H1 (cell line): ENCODE measurements at regions not wholly inside any gene's neighbourhood (a gene's known extent, or its start where the extent isn't known, plus 50 kb on each side); places are given as distances from the start of the nearest gene placed in this dataset.

ENCODE experiments used
- CTCF ChIA-PET: fragments of 300-600 bp; sonication (Branson Sonifier 250); formaldehyde crosslinking; loops from one replicate; lab custom pipeline; 2021; ENCODE audit not compliant: partially characterized antibody; lab: Charles Lee
- POLR2A ChIA-PET: fragments of 300-600 bp; sonication (Branson Sonifier 250); formaldehyde crosslinking; loops from one replicate; lab custom pipeline; 2021; ENCODE audit warnings: inconsistent platforms; ENCODE audit not compliant: partially characterized antibody; lab: Charles Lee
- DNase-seq, 2 experiments: peaks; one replicate each; pipeline versions ENCODE4 v3.0.0 to v3.0.0-alpha.2; 2010 to 2022; ENCODE audit warnings: low spot score in 2 of 2, low read depth in 1 of 2, mixed read lengths in 1 of 2
- FAIRE-seq: peaks from 2 replicates; lab custom pipeline; 2011; peaks lifted over from hg19 to GRCh38; lab: Jason Lieb, UNC
- H2AFZ ChIP-seq: 2 replicates; pipeline ENCODE4 v1.8.1; 2012; ENCODE audit warnings: low read length, inconsistent platforms
- H2AK5ac ChIP-seq: 2 replicates; pipeline ENCODE4 v1.6.1; 2013; ENCODE audit warnings: low read depth, low read length
- H2BK120ac ChIP-seq: replicated peaks from 2 replicates; pipeline ENCODE3; 2013; ENCODE audit warnings: low read depth, low read length, inconsistent platforms
- H2BK12ac ChIP-seq: 2 replicates; pipeline ENCODE4 v1.6.1; 2013; ENCODE audit warnings: low read depth, low read length
- H2BK15ac ChIP-seq: 2 replicates; pipeline ENCODE4 v1.6.1; 2013; ENCODE audit warnings: low read length
- H2BK20ac ChIP-seq: 2 replicates; pipeline ENCODE4 v1.6.1; 2013; ENCODE audit warnings: low read length
- H2BK5ac ChIP-seq: 2 replicates; pipeline ENCODE4 v1.6.1; 2013; ENCODE audit warnings: low read depth, low read length
- H3K14ac ChIP-seq: 2 replicates; pipeline ENCODE4 v1.6.1; 2013; ENCODE audit warnings: inconsistent platforms; ENCODE audit not compliant: insufficient read length
- H3K18ac ChIP-seq: 2 replicates; pipeline ENCODE4 v1.6.1; 2013; ENCODE audit warnings: low read length; ENCODE audit errors: extremely low read depth
- H3K23ac ChIP-seq: 2 replicates; pipeline ENCODE4 v1.6.1; 2013; ENCODE audit warnings: inconsistent platforms; ENCODE audit not compliant: insufficient read length
- H3K23me2 ChIP-seq: 2 replicates; pipeline ENCODE4 v1.6.1; 2013; ENCODE audit warnings: low read depth, low read length
- H3K27ac ChIP-seq: 2 replicates; pipeline ENCODE4 v1.6.1; 2011; ENCODE audit warnings: low read depth, low read length, inconsistent platforms
- H3K27me3 ChIP-seq, 4 experiments: replicated peaks in 1 of 4; 1 replicate in 1 of 4; 2 replicates in 3 of 4; pipeline versions ENCODE4 v1.6.1 to v1.8.1; 2011 to 2013; ENCODE audit warnings: low read length in 3 of 4, mild to moderate bottlenecking in 3 of 4, inconsistent platforms in 2 of 4, mixed read lengths in 2 of 4, moderate library complexity in 1 of 4; ENCODE audit not compliant: control insufficient read depth in 3 of 4, insufficient read depth in 3 of 4; ENCODE audit errors: extremely low read depth in 1 of 4
- H3K36me3 ChIP-seq, 4 experiments: 2 replicates each; pipeline versions ENCODE4 v1.6.1 to v1.8.1; 2011 to 2013; ENCODE audit warnings: mild to moderate bottlenecking in 4 of 4, low read length in 3 of 4, moderate library complexity in 2 of 4, control low read depth in 1 of 4, inconsistent platforms in 1 of 4; ENCODE audit not compliant: insufficient read depth in 4 of 4, control insufficient read depth in 2 of 4
- H3K4ac ChIP-seq: replicated peaks from 2 replicates; pipeline ENCODE3; 2013; ENCODE audit warnings: low read length, low read depth, mixed read lengths, inconsistent platforms; ENCODE audit not compliant: insufficient read length
- H3K4me1 ChIP-seq, 4 experiments: replicated peaks in 1 of 4; 1 replicate in 1 of 4; 2 replicates in 3 of 4; pipeline versions ENCODE4 v1.6.1 to v1.8.1; 2011 to 2013; ENCODE audit warnings: low read length in 3 of 4, inconsistent platforms in 2 of 4, mixed read lengths in 1 of 4; ENCODE audit not compliant: insufficient read depth in 4 of 4, control insufficient read depth in 3 of 4
- H3K4me2 ChIP-seq, 2 experiments: 2 replicates each; pipeline versions ENCODE4 v1.6.1 to v1.8.1; 2011 to 2013; ENCODE audit warnings: low read depth in 2 of 2, low read length in 2 of 2, control low read depth in 1 of 2, inconsistent platforms in 1 of 2, mild to moderate bottlenecking in 1 of 2; ENCODE audit not compliant: insufficient read depth in 1 of 2
- H3K4me3 ChIP-seq, 4 experiments: fragments of 200-600, 300-600 bp in 1 of 4; sonication (generic), shearing (Covaris generic), sonication (Bioruptor Twin) in 1 of 4; 2 replicates each; pipeline versions ENCODE4 v1.5.1 to v1.8.1; 2011 to 2016; ENCODE audit warnings: low read length in 4 of 4, low read depth in 3 of 4, control low read depth in 2 of 4, inconsistent platforms in 2 of 4, mild to moderate bottlenecking in 2 of 4, mixed read lengths in 1 of 4, moderate library complexity in 1 of 4; ENCODE audit not compliant: insufficient read depth in 2 of 4; ENCODE audit errors: extremely low read depth in 1 of 4
- H3K56ac ChIP-seq: replicated peaks from 2 replicates; pipeline ENCODE3; 2013; ENCODE audit warnings: low read depth, mild to moderate bottlenecking, mixed read lengths, low read length, inconsistent platforms; ENCODE audit not compliant: insufficient read length
- H3K79me1 ChIP-seq: 2 replicates; pipeline ENCODE4 v1.6.1; 2013; ENCODE audit warnings: low read depth, low read length, control low read depth
- H3K79me2 ChIP-seq, 2 experiments: 2 replicates each; pipeline versions ENCODE4 v1.6.1 to v1.8.1; 2012 to 2013; ENCODE audit warnings: low read length in 2 of 2, mild to moderate bottlenecking in 2 of 2, inconsistent platforms in 1 of 2; ENCODE audit not compliant: insufficient read depth in 2 of 2, control insufficient read depth in 1 of 2
- H3K9ac ChIP-seq, 4 experiments: replicated peaks in 1 of 4; 1 replicate in 1 of 4; 2 replicates in 3 of 4; pipeline versions ENCODE4 v1.6.1 to v1.8.1; 2011 to 2013; ENCODE audit warnings: low read depth in 3 of 4, low read length in 3 of 4, control low read depth in 2 of 4, mild to moderate bottlenecking in 2 of 4, moderate library complexity in 2 of 4, inconsistent platforms in 1 of 4; ENCODE audit errors: extremely low read depth in 1 of 4
- H3K9me3 ChIP-seq, 2 experiments: 2 replicates each; pipeline versions ENCODE4 v1.6.1 to v1.8.1; 2012 to 2013; ENCODE audit warnings: mild to moderate bottlenecking in 2 of 2, moderate library complexity in 2 of 2, control low read depth in 1 of 2, inconsistent platforms in 1 of 2, low read depth in 1 of 2, low read length in 1 of 2, mixed read lengths in 1 of 2; ENCODE audit not compliant: insufficient read depth in 2 of 2
- H4K20me1 ChIP-seq, 2 experiments: replicated peaks in 1 of 2; 2 replicates each; pipeline versions ENCODE3 to v1.8.1; 2011 to 2013; ENCODE audit warnings: inconsistent platforms in 2 of 2, low read length in 2 of 2, mild to moderate bottlenecking in 1 of 2; ENCODE audit not compliant: insufficient read depth in 2 of 2, control insufficient read depth in 1 of 2
- H4K5ac ChIP-seq: 2 replicates; pipeline ENCODE4 v1.6.1; 2013; ENCODE audit warnings: low read length, low read depth, mixed read lengths, inconsistent platforms; ENCODE audit not compliant: insufficient read length
- H4K8ac ChIP-seq: 2 replicates; pipeline ENCODE4 v1.8.0; 2013; ENCODE audit warnings: mild to moderate bottlenecking, moderate library complexity, low read length, inconsistent platforms; ENCODE audit not compliant: insufficient read depth; ENCODE audit errors: extremely low read depth
- H4K91ac ChIP-seq: replicated peaks from 2 replicates; pipeline ENCODE3; 2013; ENCODE audit warnings: low read length, mixed read lengths, inconsistent platforms; ENCODE audit not compliant: insufficient read length
- KDM4A ChIP-seq: IDR thresholded peaks from one replicate; pipeline ENCODE4 v1.7.1; 2012; ENCODE audit warnings: low read depth, mild to moderate bottlenecking, moderate library complexity, low read length, inconsistent platforms; ENCODE audit not compliant: severe bottlenecking
- WGBS, 2 experiments: shearing (Covaris generic) in 1 of 2; methylation state at CpG; one replicate each; pipeline versions ENCODE4 v1.1.6 to v1.1.7; 2013 to 2015; ENCODE audit warnings: low lambda C conversion rate in 2 of 2, mixed read lengths in 2 of 2, inconsistent platforms in 1 of 2, low coverage in 1 of 2, missing lambda C conversion rate in 1 of 2; ENCODE audit not compliant: insufficient replicate concordance in 2 of 2, insufficient coverage in 1 of 2, insufficient read length in 1 of 2; ENCODE audit errors: extremely low coverage in 1 of 2, missing lambda C conversion rate in 1 of 2; 5-methylcytosine and 5-hydroxymethylcytosine counted together

GRCh38 chr13:33617055-33617454 is 200.9 kb upstream of the RFC3 start:
- no peak overlapping the region for H3K14ac ChIP-seq
- no peak overlapping the region for H3K56ac ChIP-seq
- H3K18ac ChIP-seq = no peak overlapping the region
- H3K27me3 ChIP-seq = no peaks in the 10 kb centered on the region
- no peak overlapping the region for H2BK5ac ChIP-seq
- ChIA-PET POLR2A (no interaction called here), CTCF (no interaction called here)
- no peak overlapping the region for H2AFZ ChIP-seq
- no peaks in the 10 kb centered on the region; the same call in 1 of the 2 replicates for H3K23me2 ChIP-seq
- no peaks in the 10 kb centered on the region for H3K36me3 ChIP-seq
- H4K91ac ChIP-seq = no peak overlapping the region
- no peak overlapping the region for H2BK20ac ChIP-seq
- H2AK5ac ChIP-seq = no peak overlapping the region
- no peaks in the 10 kb centered on the region for H3K79me2 ChIP-seq
- no peak overlapping the region for H3K4ac ChIP-seq
- 90% methylated on average over 2 of the region's 2 CpGs; no CpG with 5 or more reads in 1 of the 2 experiments for WGBS, 2 experiments
- no peak overlapping the region for H3K23ac ChIP-seq
- TF ChIP-seq KDM4A = no peak
- H2BK120ac ChIP-seq = no peak overlapping the region
- DNase-seq (no peak), FAIRE-seq (no peak)
- no peaks in the 10 kb centered on the region for H3K9me3 ChIP-seq
- H3K79me1 ChIP-seq = no peaks in the 10 kb centered on the region
- H4K5ac ChIP-seq = no peak overlapping the region
- no peak overlapping the region for H3K4me2 ChIP-seq
- H4K8ac ChIP-seq = no peak overlapping the region
- no peak overlapping the region for H3K4me3 ChIP-seq
- H2BK15ac ChIP-seq = no peak overlapping the region
- no peak overlapping the region for H3K9ac ChIP-seq
- peaks cover 0 to 4% (median 2%) of the 10 kb centered on the region in 4 experiments; a peak in 1 of 7 replicates for H3K4me1 ChIP-seq
- H3K27ac ChIP-seq = no peak overlapping the region
- no peaks in the 10 kb centered on the region for H4K20me1 ChIP-seq
- no peak overlapping the region for H2BK12ac ChIP-seq
